HepG2 (cell line): ENCODE measurements at regions not wholly inside any gene's neighbourhood (a gene's known extent, or its start where the extent isn't known, plus 50 kb on each side); places are given as distances from the start of the nearest gene placed in this dataset.

Source experiments
- AHDC1 ChIP-seq: sonication (generic); formaldehyde crosslinking; IDR thresholded peaks from 2 replicates; pipeline ENCODE4 v1.5.1; 2020; ENCODE audit warnings: mild to moderate bottlenecking, missing genetic modification reagents, borderline replicate concordance
- CAMTA2 ChIP-seq: sonication (generic); formaldehyde crosslinking; IDR thresholded peaks from 2 replicates; pipeline ENCODE4 v1.4.0; 2020; ENCODE audit warnings: mild to moderate bottlenecking, missing genetic modification reagents, borderline replicate concordance
- CCDC6 ChIP-seq: sonication (generic); formaldehyde crosslinking; IDR thresholded peaks from 2 replicates; pipeline ENCODE4 v1.8.1; 2022; ENCODE audit warnings: mild to moderate bottlenecking, missing genetic modification reagents, moderate library complexity
- ETS1 ChIP-seq: sonication (generic); formaldehyde crosslinking; IDR thresholded peaks from 2 replicates; pipeline ENCODE4 v1.4.0; 2020; ENCODE audit warnings: missing genetic modification reagents
- HDAC1 ChIP-seq: sonication (generic); formaldehyde crosslinking; IDR thresholded peaks from 2 replicates; pipeline ENCODE4 v1.5.1; 2020; ENCODE audit warnings: mild to moderate bottlenecking, missing genetic modification reagents
- HOXD1 ChIP-seq: sonication (generic); formaldehyde crosslinking; IDR thresholded peaks from 2 replicates; pipeline ENCODE4 v1.5.0; 2020; ENCODE audit warnings: missing genetic modification reagents
- KLF12 ChIP-seq: sonication (generic); formaldehyde crosslinking; IDR thresholded peaks from 2 replicates; pipeline ENCODE4 v1.4.0; 2020; ENCODE audit warnings: missing genetic modification reagents, borderline replicate concordance
- KLF15 ChIP-seq: sonication (generic); formaldehyde crosslinking; IDR thresholded peaks from 2 replicates; pipeline ENCODE4 v1.8.1; 2023; ENCODE audit warnings: borderline replicate concordance, mild to moderate bottlenecking, inconsistent platforms, missing genetic modification reagents, mixed read lengths
- MBNL3 ChIP-seq: fragments of 250-450 bp; sonication (Bioruptor Pico); conservative IDR thresholded peaks from 2 replicates; pipeline ENCODE4 v1.8.0; 2022; ENCODE audit warnings: mild to moderate bottlenecking, inconsistent platforms
- MIER2 ChIP-seq: IDR thresholded peaks from 2 replicates; pipeline ENCODE4 v1.6.1; 2016; ENCODE audit warnings: missing biosample characterization, missing genetic modification reagents
- NFYB ChIP-seq: sonication (generic); formaldehyde crosslinking; IDR thresholded peaks from 2 replicates; pipeline ENCODE4 v1.4.0; 2020; ENCODE audit warnings: missing genetic modification reagents
- PREB ChIP-seq: sonication (generic); formaldehyde crosslinking; IDR thresholded peaks from 2 replicates; pipeline ENCODE4 v1.4.0; 2020; ENCODE audit warnings: missing genetic modification reagents
- SALL2 ChIP-seq: sonication (generic); formaldehyde crosslinking; IDR thresholded peaks from 2 replicates; pipeline ENCODE4 v1.8.1; 2023; ENCODE audit warnings: mild to moderate bottlenecking, missing genetic modification reagents, inconsistent platforms
- STAG1 ChIP-seq: sonication (generic); formaldehyde crosslinking; IDR thresholded peaks from 2 replicates; pipeline ENCODE4 v1.4.0; 2020; ENCODE audit warnings: missing genetic modification reagents
- ZMYM2 ChIP-seq: sonication (generic); formaldehyde crosslinking; IDR thresholded peaks from 2 replicates; pipeline ENCODE4 v1.8.0; 2022; ENCODE audit warnings: mild to moderate bottlenecking, missing genetic modification reagents
- ZNF33A ChIP-seq: sonication (generic); formaldehyde crosslinking; IDR thresholded peaks from 2 replicates; pipeline ENCODE4 v1.5.1; 2020; ENCODE audit warnings: missing genetic modification reagents, mild to moderate bottlenecking, moderate library complexity, borderline replicate concordance
- ZNF605 ChIP-seq: sonication (generic); formaldehyde crosslinking; IDR thresholded peaks from 2 replicates; pipeline ENCODE4 v1.8.0; 2022; ENCODE audit warnings: mild to moderate bottlenecking, missing genetic modification reagents
- ZNF720 ChIP-seq: sonication (generic); formaldehyde crosslinking; IDR thresholded peaks from 2 replicates; pipeline ENCODE4 v1.4.0; 2020; ENCODE audit warnings: missing genetic modification reagents
- ZNF800 ChIP-seq: sonication (generic); formaldehyde crosslinking; IDR thresholded peaks from 2 replicates; pipeline ENCODE4 v1.4.0; 2020; ENCODE audit warnings: missing genetic modification reagents
- ZNF883 ChIP-seq: sonication (generic); formaldehyde crosslinking; IDR thresholded peaks from 2 replicates; pipeline ENCODE4 v1.5.1; 2020; ENCODE audit warnings: mild to moderate bottlenecking, missing genetic modification reagents; ENCODE audit errors: not compliant biosample characterization

DNA sequence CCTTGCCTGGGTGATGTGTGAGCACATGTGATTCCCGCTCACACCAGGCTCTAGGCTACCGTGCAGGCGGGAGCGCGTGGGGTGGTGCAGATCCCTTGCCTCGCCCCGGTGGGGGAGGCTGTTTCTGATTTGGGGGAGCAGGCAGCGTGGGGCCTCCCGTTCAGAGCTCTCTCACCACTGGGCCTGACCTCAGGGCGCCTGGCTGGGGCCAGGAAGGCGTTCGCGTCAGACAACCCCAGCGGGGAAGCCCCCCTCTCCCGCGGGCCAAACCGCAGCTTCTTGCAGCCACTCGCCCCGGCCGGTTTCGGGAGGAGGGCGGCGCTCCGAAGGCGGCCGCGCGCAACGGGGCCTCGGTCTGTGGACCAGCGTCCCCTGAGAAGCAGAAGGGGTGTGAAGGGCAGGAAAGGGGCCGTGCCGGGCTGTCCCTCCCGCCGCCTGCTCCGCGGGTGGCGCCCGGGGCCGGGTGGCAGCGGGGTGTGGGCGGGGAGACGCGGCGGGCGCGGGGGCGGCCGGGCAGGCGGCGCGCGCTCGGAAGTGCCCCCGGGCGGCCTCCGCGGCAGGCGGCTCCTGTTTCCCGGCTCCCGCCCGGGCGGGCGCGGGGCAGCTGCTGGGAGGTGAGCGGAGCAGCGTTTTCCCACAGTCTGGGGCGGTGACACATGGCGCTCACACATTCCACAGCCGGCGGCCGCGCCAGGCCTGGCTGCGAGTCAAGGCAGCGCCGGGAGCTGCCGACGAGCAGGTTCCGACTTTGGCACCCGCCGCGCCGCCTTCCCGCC, 65.1 kb upstream of the HES1 start (continued):
- peak; percentile 89; the same call in 1 of the 2 replicates for TF ChIP-seq ETS1 (CRISPR knock-in tag)
- no peak for TF ChIP-seq MBNL3 (CRISPR knock-in tag)
- peak; percentile 68 for TF ChIP-seq SALL2 (CRISPR knock-in tag)
- no peak for TF ChIP-seq ZNF883 (CRISPR knock-in tag)
- TF ChIP-seq STAG1 (CRISPR knock-in tag) = no peak
- TF ChIP-seq HOXD1 (CRISPR knock-in tag) = peak; percentile 90; the same call in 1 of the 2 replicates
- TF ChIP-seq CCDC6 (CRISPR knock-in tag) = no peak; the same call in 1 of the 2 replicates
- peak; percentile 97 for TF ChIP-seq KLF15 (CRISPR knock-in tag)
- TF ChIP-seq ZNF720 = peak; percentile 95; the same call in 1 of the 2 replicates
- TF ChIP-seq ZMYM2 = peak; percentile 86
- 0 out of 2 replicates have a peak, but pooled peaks have one; percentile 22 for TF ChIP-seq MIER2 (CRISPR knock-in tag)
- peak; percentile 77 for TF ChIP-seq HDAC1 (CRISPR knock-in tag)
- peak; percentile 86; the same call in 1 of the 2 replicates for TF ChIP-seq ZNF33A (CRISPR knock-in tag)
- TF ChIP-seq NFYB (CRISPR knock-in tag) = no peak
- peak; percentile 99 for TF ChIP-seq ZNF605
- peak; percentile 88 for TF ChIP-seq ZNF800
- peak; percentile 86; the same call in 1 of the 2 replicates for TF ChIP-seq KLF12 (CRISPR knock-in tag)
- TF ChIP-seq PREB = peak; percentile 94; the same call in 1 of the 2 replicates
- TF ChIP-seq CAMTA2 (CRISPR knock-in tag) = no peak; the same call in 1 of the 2 replicates
- peak; percentile 70 for TF ChIP-seq AHDC1 (CRISPR knock-in tag)
